ENCODE measurements at regions not wholly inside any gene's neighbourhood (a gene's known extent, or its start where the extent isn't known, plus 50 kb on each side); places are given as distances from the start of the nearest gene placed in this dataset.

DNA sequence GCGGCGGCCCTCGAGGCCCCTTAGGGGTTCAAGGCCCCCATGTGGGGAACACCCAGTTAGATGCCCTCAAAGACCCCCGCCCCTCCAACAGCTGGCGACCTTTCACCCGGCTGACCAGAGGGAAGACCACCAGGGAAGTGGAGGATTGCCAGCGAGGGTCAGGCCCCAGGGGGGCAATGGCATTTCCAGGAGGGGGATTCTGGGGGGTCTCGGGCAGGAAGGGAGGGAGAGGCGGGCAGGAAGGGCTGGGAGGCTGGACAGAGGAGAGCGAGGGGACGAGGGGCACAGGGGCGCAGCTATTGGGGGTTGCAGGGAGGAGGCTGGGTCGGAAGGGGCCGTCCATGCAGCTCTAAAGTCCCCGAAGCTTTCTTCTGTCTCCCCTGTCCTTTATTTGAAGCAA lies 139.5 kb downstream of the C16orf95 start:
- H3K27ac ChIP-seq, result no peak overlapping the region
- ATAC-seq, result no peak
- ChIA-PET CTCF (no interaction called here), POLR2A (no interaction called here)
- no peak for FAIRE-seq
- WGBS (ENCODE audit: missing lambda C conversion rate), result 66% methylated on average over 8 of the region's 15 CpGs
- no peak for DNase-seq (ENCODE audit: low read depth in 1 of 2, low spot score in 1 of 2)
- TF ChIP-seq BHLHE40 (IDR thresholded peaks at IDR 0.05; ENCODE audit: low read depth, low read length) (no peak), ZNF302 (CRISPR knock-in tag; IDR thresholded peaks at IDR 0.05) (no peak), SMC3 (IDR thresholded peaks at IDR 0.05) (no peak), NPAS2 (CRISPR knock-in tag; IDR thresholded peaks at IDR 0.05; ENCODE audit: borderline replicate concordance) (no peak), SREBF2 (IDR thresholded peaks at IDR 0.05) (no peak), POLR2A (IDR thresholded peaks at IDR 0.05; ENCODE audit: low read length) (no peak)
- TF ChIP-seq, protein P1, sequence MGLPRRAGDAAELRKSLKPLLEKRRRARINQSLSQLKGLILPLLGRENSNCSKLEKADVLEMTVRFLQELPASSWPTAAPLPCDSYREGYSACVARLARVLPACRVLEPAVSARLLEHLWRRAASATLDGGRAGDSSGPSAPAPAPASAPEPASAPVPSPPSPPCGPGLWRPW (IDR thresholded peaks at IDR 0.05), result no peak
- TF ChIP-seq, protein P2, sequence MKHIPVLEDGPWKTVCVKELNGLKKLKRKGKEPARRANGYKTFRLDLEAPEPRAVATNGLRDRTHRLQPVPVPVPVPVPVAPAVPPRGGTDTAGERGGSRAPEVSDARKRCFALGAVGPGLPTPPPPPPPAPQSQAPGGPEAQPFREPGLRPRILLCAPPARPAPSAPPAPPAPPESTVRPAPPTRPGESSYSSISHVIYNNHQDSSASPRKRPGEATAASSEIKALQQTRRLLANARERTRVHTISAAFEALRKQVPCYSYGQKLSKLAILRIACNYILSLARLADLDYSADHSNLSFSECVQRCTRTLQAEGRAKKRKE (CRISPR knock-in tag; IDR thresholded peaks at IDR 0.05; ENCODE audit: low read depth), result no peak
- peaks cover 8% of the 10 kb centered on the region; the same call in 2 of the 3 replicates for H3K4me1 ChIP-seq
- no peak overlapping the region for H3K4me3 ChIP-seq
- H3K4me2 ChIP-seq, result no peak overlapping the region
- no peaks in the 10 kb centered on the region for H3K9me3 ChIP-seq

DNA sequence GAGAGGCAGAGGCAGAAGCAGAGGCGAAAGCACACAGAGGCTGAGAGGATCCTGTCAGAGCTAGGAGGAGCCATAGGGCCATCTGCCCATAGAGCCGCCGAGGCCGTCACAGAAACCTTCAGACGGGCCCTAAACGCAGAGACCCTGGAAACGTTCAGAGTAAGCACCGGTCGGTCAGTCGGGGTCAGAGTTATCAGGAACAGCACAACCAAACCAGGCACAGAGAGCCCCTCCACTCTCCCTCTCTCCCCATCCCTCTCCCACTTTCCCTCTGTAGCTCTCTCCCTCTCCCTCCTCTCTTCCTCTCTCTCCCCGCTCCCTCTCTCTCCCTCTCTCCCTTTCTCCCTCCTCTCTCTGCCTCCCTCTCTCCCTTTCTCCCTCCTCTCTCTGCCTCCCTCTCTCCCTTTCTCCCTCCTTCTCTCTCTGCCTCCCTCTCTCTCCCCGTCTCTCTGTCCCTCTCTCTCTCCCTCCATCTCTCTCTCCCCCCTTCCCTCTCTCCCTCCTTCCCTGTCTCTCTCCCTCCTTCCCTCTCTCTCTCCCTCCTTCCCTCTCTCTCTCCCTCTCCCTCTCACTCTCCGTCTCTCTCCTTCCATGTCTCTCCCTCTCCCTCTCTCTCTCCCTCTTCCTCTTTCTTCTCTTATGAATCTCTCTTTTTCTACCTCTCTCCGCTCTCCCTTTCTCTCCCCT lies 138.9 kb downstream of the C16orf95 start:
- ChIA-PET CTCF (no interaction called here), POLR2A (no interaction called here)
- TF ChIP-seq BCL3 (IDR thresholded peaks at IDR 0.05) (no peak), TFCP2L1 (CRISPR knock-in tag; IDR thresholded peaks at IDR 0.05) (no peak), MAFK (IDR thresholded peaks at IDR 0.05; ENCODE audit: partially characterized antibody) (no peak), HDAC2 (IDR thresholded peaks at IDR 0.05) (no peak), NR3C1 (IDR thresholded peaks at IDR 0.05) (no peak), TP53 (CRISPR knock-in tag; IDR thresholded peaks at IDR 0.05) (no peak), PHF8 (IDR thresholded peaks at IDR 0.05; ENCODE audit: borderline replicate concordance, low read depth) (no peak), ESRRA (IDR thresholded peaks at IDR 0.05; ENCODE audit: borderline replicate concordance, low read length) (no peak), HEYL (CRISPR knock-in tag; IDR thresholded peaks at IDR 0.05) (no peak), RFX5 (IDR thresholded peaks at IDR 0.05) (no peak), CBX2 (IDR thresholded peaks at IDR 0.05; ENCODE audit: borderline replicate concordance, low read depth) (no peak), EP300 (IDR thresholded peaks at IDR 0.05) (no peak), ZNF302 (CRISPR knock-in tag; IDR thresholded peaks at IDR 0.05) (no peak), GATA3 (IDR thresholded peaks at IDR 0.05; ENCODE audit: borderline replicate concordance) (no peak), CTCF (IDR thresholded peaks at IDR 0.05) (no peak), JUNB (IDR thresholded peaks at IDR 0.05) (no peak), ZSCAN20 (CRISPR knock-in tag; IDR thresholded peaks at IDR 0.05) (no peak), CHD4 (IDR thresholded peaks at IDR 0.05; ENCODE audit: borderline replicate concordance) (no peak)
- TF ChIP-seq, protein P3, sequence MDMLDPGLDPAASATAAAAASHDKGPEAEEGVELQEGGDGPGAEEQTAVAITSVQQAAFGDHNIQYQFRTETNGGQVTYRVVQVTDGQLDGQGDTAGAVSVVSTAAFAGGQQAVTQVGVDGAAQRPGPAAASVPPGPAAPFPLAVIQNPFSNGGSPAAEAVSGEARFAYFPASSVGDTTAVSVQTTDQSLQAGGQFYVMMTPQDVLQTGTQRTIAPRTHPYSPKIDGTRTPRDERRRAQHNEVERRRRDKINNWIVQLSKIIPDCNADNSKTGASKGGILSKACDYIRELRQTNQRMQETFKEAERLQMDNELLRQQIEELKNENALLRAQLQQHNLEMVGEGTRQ (IDR thresholded peaks at IDR 0.05), result no peak
- TF ChIP-seq, protein P4, sequence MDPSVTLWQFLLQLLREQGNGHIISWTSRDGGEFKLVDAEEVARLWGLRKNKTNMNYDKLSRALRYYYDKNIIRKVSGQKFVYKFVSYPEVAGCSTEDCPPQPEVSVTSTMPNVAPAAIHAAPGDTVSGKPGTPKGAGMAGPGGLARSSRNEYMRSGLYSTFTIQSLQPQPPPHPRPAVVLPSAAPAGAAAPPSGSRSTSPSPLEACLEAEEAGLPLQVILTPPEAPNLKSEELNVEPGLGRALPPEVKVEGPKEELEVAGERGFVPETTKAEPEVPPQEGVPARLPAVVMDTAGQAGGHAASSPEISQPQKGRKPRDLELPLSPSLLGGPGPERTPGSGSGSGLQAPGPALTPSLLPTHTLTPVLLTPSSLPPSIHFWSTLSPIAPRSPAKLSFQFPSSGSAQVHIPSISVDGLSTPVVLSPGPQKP (IDR thresholded peaks at IDR 0.05; ENCODE audit: low read depth, low read length), result no peak
- Histone ChIP-seq H3K27ac (peak overlapping the region in 1 of 2 experiments; percentile 41; a peak in 2 of 6 replicates), H3K4me1 (peaks cover 8% of the 10 kb centered on the region; the same call in 2 of the 3 replicates), H3K9me3 (no peaks in the 10 kb centered on the region), H3K4me3 (no peak overlapping the region), H3K4me2 (no peak overlapping the region)
- ATAC-seq (peak in 1 of 2 experiments; percentile 66; a peak in 3 of 6 replicates), FAIRE-seq (no peak), DNase-seq (ENCODE audit: low read depth in 1 of 2, low spot score in 1 of 2) (no peak)
- 61% methylated on average over 14 of the region's 14 CpGs for WGBS (ENCODE audit: missing lambda C conversion rate)

All from A549 (cell line).